Suppressor macrophage treated with lipopolysaccharide for 1 hour (primary cell): ENCODE measurements at regions not wholly inside any gene's neighbourhood (a gene's known extent, or its start where the extent isn't known, plus 50 kb on each side); places are given as distances from the start of the nearest gene placed in this dataset.

ENCODE experiments used
- DNase-seq, 3 donors: peaks; one replicate each; pipeline ENCODE4 v3.0.0-alpha.2; 2020 to 2022

- DNase-seq = peak in 1 of 3 donors; percentile 36
Observed at GRCh38 chr12:92529944-92530343, 172.8 kb upstream of the PLEKHG7 start.

- no peak for DNase-seq
Observed at GRCh38 chr12:92528586-92528985, 174.2 kb upstream of the PLEKHG7 start.

GRCh38 chr12:92528097-92528496 is 174.7 kb upstream of the PLEKHG7 start:
- DNase-seq = no peak

GRCh38 chr12:92524489-92524888 is 178.3 kb upstream of the PLEKHG7 start:
- no peak for DNase-seq

GRCh38 chr12:92520511-92520910 is 182.3 kb upstream of the PLEKHG7 start:
- DNase-seq = peak; percentile 49 to 72 (median 55)

GRCh38 chr12:92519284-92519683 is 183.5 kb upstream of the PLEKHG7 start:
- DNase-seq = no peak

GRCh38 chr12:92518071-92518470 is 184.7 kb upstream of the PLEKHG7 start:
- no peak for DNase-seq

GRCh38 chr12:92516277-92516600 is 186.6 kb upstream of the PLEKHG7 start:
- no peak for DNase-seq

- no peak for DNase-seq
Observed at GRCh38 chr12:92513231-92513730, 189.5 kb upstream of the PLEKHG7 start.

GRCh38 chr12:92511786-92512185 is 191.0 kb upstream of the PLEKHG7 start:
- peak; percentile 57 to 73 (median 71) for DNase-seq

- no peak for DNase-seq
Observed at GRCh38 chr12:92509156-92509738, 193.5 kb upstream of the PLEKHG7 start.

GRCh38 chr12:92506891-92507290 is 195.9 kb upstream of the PLEKHG7 start:
- no peak for DNase-seq

- peak in 1 of 3 donors; percentile 21 for DNase-seq
Observed at GRCh38 chr12:92506460-92506859, 196.3 kb upstream of the PLEKHG7 start.

GRCh38 chr12:92505254-92506231 is 197.2 kb upstream of the PLEKHG7 start:
- peak; percentile 70 to 88 (median 80) for DNase-seq

- peak; percentile 76 to 86 (median 77) for DNase-seq
Observed at GRCh38 chr12:92504594-92504981, 198.2 kb upstream of the PLEKHG7 start.

- DNase-seq = no peak
Observed at GRCh38 chr12:92503971-92504593, 198.7 kb upstream of the PLEKHG7 start.

GRCh38 chr12:92503029-92503931 is 199.5 kb upstream of the PLEKHG7 start:
- peak in 1 of 3 donors; percentile 63 for DNase-seq

GRCh38 chr12:92502417-92503028 is 200.3 kb upstream of the PLEKHG7 start:
- peak; percentile 62 to 80 (median 76) for DNase-seq

GRCh38 chr12:92496790-92497189 is 206.0 kb upstream of the PLEKHG7 start:
- no peak for DNase-seq

- no peak for DNase-seq
Observed at GRCh38 chr12:92495108-92495507, 207.7 kb upstream of the PLEKHG7 start.

GRCh38 chr12:92493816-92494215 is 209.0 kb upstream of the PLEKHG7 start:
- DNase-seq = peak in 2 of 3 donors; percentile 64 to 77

- peak; percentile 47 to 58 (median 58) for DNase-seq
Observed at GRCh38 chr12:92492995-92493394, 209.8 kb upstream of the PLEKHG7 start.
